ENCODE measurements at regions not wholly inside any gene's neighbourhood (a gene's known extent, or its start where the extent isn't known, plus 50 kb on each side); places are given as distances from the start of the nearest gene placed in this dataset.

- in situ Hi-C loops (cut with MboI; ENCODE audit: low pct_unique_long_range_greater_than_20kb in 2 of 9, low sequenced_read_pairs in 9 of 9, unreplicated experiment in 9 of 9), result no loop called here
- no peak overlapping the region for H3K4me3 ChIP-seq
- H3K27ac ChIP-seq, result no peak overlapping the region
- no peak for ATAC-seq (replicated peaks in 6 of 8)
- 56 to 100% (median 79%) methylated on average over 1 to 2 of the region's 2 CpGs; no CpG with 5 or more reads in 3 of the 10 experiments for WGBS, 10 experiments
- H3K4me1 ChIP-seq (replicated peaks in 1 of 2), result no peaks in the 10 kb centered on the region
Measured at GRCh38 chr10:33573606-33574005, 239.1 kb upstream of the NRP1 start.

DNA sequence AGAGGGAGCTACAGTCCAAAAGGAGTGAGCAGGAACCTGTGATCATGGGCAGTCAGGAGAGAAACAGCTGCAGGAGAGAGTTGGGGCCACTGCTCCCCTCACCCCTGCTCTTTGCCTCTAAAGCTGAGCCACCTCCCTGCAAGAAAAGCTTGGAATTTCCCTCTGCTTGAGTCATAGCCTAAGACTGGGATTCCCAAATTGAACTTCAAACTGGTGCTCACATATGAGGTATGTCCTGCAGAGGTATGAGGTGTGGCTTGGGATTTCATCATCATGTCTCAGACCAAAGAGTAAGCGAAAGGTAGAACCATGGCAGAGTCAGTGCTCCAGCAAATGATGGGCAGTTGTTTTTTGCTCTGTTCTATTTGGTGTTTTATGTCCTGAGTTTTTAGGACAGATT, 237.1 kb upstream of the NRP1 start:
- Histone ChIP-seq H3K4me3 (no peak overlapping the region), H3K4me1 (replicated peaks in 1 of 2) (no peaks in the 10 kb centered on the region), H3K27ac (no peak overlapping the region)
- 88 to 100% (median 100%) methylated on average over 1 of the region's 1 CpG; no CpG with 5 or more reads in 6 of the 10 experiments for WGBS, 10 experiments
- in situ Hi-C loops (cut with MboI; ENCODE audit: low pct_unique_long_range_greater_than_20kb in 2 of 9, low sequenced_read_pairs in 9 of 9, unreplicated experiment in 9 of 9), result no loop called here
- ATAC-seq (replicated peaks in 6 of 8), result no peak

GRCh38 chr10:33570495-33570894, 236.0 kb upstream of the NRP1 start:
- peaks cover 4 to 6% of the 10 kb centered on the region in 2 donors for H3K4me1 ChIP-seq (replicated peaks in 1 of 2)
- no peak for ATAC-seq (replicated peaks in 6 of 8)
- in situ Hi-C loops (cut with MboI; ENCODE audit: low pct_unique_long_range_greater_than_20kb in 2 of 9, low sequenced_read_pairs in 9 of 9, unreplicated experiment in 9 of 9), result no loop called here
- 46 to 100% (median 83%) methylated on average over 1 to 3 of the region's 3 CpGs; no CpG with 5 or more reads in 2 of the 10 experiments for WGBS, 10 experiments
- no peak overlapping the region for H3K27ac ChIP-seq
- H3K4me3 ChIP-seq, result no peak overlapping the region

GRCh38 chr10:33569702-33570101, 235.2 kb upstream of the NRP1 start:
- in situ Hi-C loops (cut with MboI; ENCODE audit: low pct_unique_long_range_greater_than_20kb in 2 of 9, low sequenced_read_pairs in 9 of 9, unreplicated experiment in 9 of 9), result no loop called here
- H3K4me3 ChIP-seq, result no peak overlapping the region
- H3K4me1 ChIP-seq (replicated peaks in 1 of 2), result peaks cover 4 to 6% of the 10 kb centered on the region in 2 donors
- no peak for ATAC-seq (replicated peaks in 6 of 8)
- no peak overlapping the region for H3K27ac ChIP-seq
- 20 to 100% (median 92%) methylated on average over 1 of the region's 1 CpG; no CpG with 5 or more reads in 6 of the 10 experiments for WGBS, 10 experiments

DNA sequence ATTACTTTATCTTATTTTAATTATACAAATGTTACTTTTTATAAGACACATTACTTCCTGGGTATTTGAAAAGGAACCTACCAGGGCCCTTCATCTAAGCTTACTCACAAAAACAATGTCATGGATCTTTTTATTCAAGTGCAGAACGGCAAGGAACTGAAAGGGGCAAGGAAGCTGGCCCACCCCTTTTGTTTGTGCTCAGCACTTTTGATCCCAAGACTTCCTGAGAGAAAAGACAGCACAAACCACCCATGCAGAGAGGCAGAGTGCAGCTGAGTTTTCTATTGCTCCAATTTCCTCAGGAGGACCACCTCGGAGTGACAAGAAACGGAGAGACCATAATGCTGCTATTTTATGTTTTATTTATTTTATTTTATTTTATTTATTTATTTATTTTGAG, 232.0 kb upstream of the NRP1 start:
- peaks cover 4 to 6% of the 10 kb centered on the region in 2 donors for H3K4me1 ChIP-seq (replicated peaks in 1 of 2)
- no peak overlapping the region for H3K27ac ChIP-seq
- no peak for ATAC-seq (replicated peaks in 6 of 8)
- in situ Hi-C loops (cut with MboI; ENCODE audit: low pct_unique_long_range_greater_than_20kb in 2 of 9, low sequenced_read_pairs in 9 of 9, unreplicated experiment in 9 of 9), result no loop called here
- 0 to 83% (median 56%) methylated on average over 1 to 3 of the region's 3 CpGs for WGBS, 10 experiments
- no peak overlapping the region for H3K4me3 ChIP-seq

DNA sequence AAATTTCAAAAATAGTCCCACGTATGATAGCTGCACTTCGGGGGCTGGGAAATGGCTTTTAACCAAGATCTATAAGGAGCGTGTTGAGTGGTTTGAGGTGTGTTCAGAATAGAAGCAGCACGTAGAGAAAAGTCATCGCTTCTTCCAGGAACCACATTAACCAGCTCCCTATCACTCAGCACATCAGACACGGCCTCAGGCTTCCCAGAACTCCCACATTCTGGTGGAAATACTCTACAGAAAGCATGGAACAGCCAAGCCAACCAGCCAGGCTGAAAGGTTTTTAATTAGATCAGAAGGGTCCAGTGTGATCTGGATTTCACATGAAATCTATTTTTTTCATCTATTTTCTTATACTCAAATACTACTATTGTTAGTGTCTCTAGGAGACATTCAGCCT, 231.5 kb upstream of the NRP1 start:
- Histone ChIP-seq H3K27ac (peak overlapping the region in 1 of 2 donors; percentile 43), H3K4me1 (replicated peaks in 1 of 2) (peaks cover 4 to 6% of the 10 kb centered on the region in 2 donors), H3K4me3 (no peak overlapping the region)
- 39 to 92% (median 80%) methylated on average over 1 to 6 of the region's 6 CpGs; no CpG with 5 or more reads in 3 of the 10 experiments for WGBS, 10 experiments
- ATAC-seq (replicated peaks in 6 of 8), result peak in 2 of 8 experiments; percentile 26 to 43
- in situ Hi-C loops (cut with MboI; ENCODE audit: low pct_unique_long_range_greater_than_20kb in 2 of 9, low sequenced_read_pairs in 9 of 9, unreplicated experiment in 9 of 9), result no loop called here

- Histone ChIP-seq H3K4me3 (no peak overlapping the region), H3K4me1 (replicated peaks in 1 of 2) (peaks cover 4 to 6% of the 10 kb centered on the region in 2 donors), H3K27ac (no peak overlapping the region)
- in situ Hi-C loops (cut with MboI; ENCODE audit: low pct_unique_long_range_greater_than_20kb in 2 of 9, low sequenced_read_pairs in 9 of 9, unreplicated experiment in 9 of 9), result no loop called here
- no peak for ATAC-seq (replicated peaks in 6 of 8)
Measured at GRCh38 chr10:33565231-33565630, 230.8 kb upstream of the NRP1 start.

- peak in 3 of 8 experiments; percentile 64 to 100 (median 97) for ATAC-seq (replicated peaks in 6 of 8)
- no peak overlapping the region for H3K4me3 ChIP-seq
- H3K27ac ChIP-seq, result no peak overlapping the region
- 0 to 100% (median 84%) methylated on average over 1 to 4 of the region's 4 CpGs; no CpG with 5 or more reads in 2 of the 10 experiments for WGBS, 10 experiments
- H3K4me1 ChIP-seq (replicated peaks in 1 of 2), result peaks cover 15 to 16% of the 10 kb centered on the region in 2 donors
- in situ Hi-C loops (cut with MboI; ENCODE audit: low pct_unique_long_range_greater_than_20kb in 2 of 9, low sequenced_read_pairs in 9 of 9, unreplicated experiment in 9 of 9), result no loop called here
Measured at GRCh38 chr10:33559105-33559504, 224.6 kb upstream of the NRP1 start.

DNA sequence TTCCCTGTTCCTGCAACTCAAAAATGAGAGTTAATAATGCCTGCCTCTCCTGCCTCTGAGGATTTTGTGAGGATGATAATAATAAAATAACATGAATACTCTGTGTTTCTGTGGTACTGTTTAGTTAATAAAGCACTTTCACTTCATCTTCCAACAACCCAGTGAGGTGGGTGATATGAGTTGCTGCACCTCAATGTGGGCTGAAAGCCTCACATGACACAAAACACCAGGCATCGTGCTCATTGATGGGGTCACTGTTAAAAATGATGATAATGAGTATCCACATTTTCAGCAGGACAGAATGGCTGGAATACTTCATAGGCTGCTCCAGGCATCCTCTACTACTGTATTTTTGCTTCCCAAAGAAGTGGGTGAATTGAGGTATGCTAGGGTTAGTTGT, 222.8 kb upstream of the NRP1 start:
- WGBS, 10 experiments, result 78 to 100% (median 95%) methylated on average over 1 of the region's 1 CpG; no CpG with 5 or more reads in 6 of the 10 experiments
- no peak overlapping the region for H3K4me3 ChIP-seq
- H3K4me1 ChIP-seq (replicated peaks in 1 of 2), result peaks cover 25 to 28% of the 10 kb centered on the region in 2 donors
- no peak overlapping the region for H3K27ac ChIP-seq
- in situ Hi-C loops (cut with MboI; ENCODE audit: low pct_unique_long_range_greater_than_20kb in 2 of 9, low sequenced_read_pairs in 9 of 9, unreplicated experiment in 9 of 9), result no loop called here
- no peak for ATAC-seq (replicated peaks in 6 of 8)

DNA sequence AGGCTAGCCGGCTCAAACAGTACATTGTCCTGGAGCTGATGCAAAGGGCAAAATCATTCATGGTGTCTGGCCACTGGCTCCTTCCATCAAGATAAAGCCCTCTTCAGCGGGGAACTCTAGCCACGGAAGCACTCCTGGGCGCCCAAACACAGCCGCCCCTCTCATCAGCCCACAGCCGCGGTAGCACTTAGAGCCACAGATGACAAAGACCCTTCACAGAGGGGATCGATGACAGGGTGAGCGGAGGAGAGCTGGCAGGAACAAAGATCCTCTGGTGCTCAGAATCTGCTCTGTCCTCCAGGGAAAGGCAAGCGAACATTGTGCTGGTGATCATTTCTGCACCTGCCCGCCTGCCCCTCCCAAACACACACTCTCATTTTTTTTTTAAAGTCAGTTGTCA, 222.2 kb upstream of the NRP1 start:
- in situ Hi-C loops (cut with MboI; ENCODE audit: low pct_unique_long_range_greater_than_20kb in 2 of 9, low sequenced_read_pairs in 9 of 9, unreplicated experiment in 9 of 9), result no loop called here

GRCh38 chr10:33556103-33556502, 221.6 kb upstream of the NRP1 start:
- 83% methylated on average over 1 of the region's 1 CpG; no CpG with 5 or more reads in 9 of the 10 experiments for WGBS, 10 experiments
- H3K4me1 ChIP-seq (replicated peaks in 1 of 2), result peaks cover 25 to 28% of the 10 kb centered on the region in 2 donors
- no peak overlapping the region for H3K27ac ChIP-seq
- no peak overlapping the region for H3K4me3 ChIP-seq
- in situ Hi-C loops (cut with MboI; ENCODE audit: low pct_unique_long_range_greater_than_20kb in 2 of 9, low sequenced_read_pairs in 9 of 9, unreplicated experiment in 9 of 9), result no loop called here
- no peak for ATAC-seq (replicated peaks in 6 of 8)

More for the DNA sequence above, 222.2 kb upstream of the NRP1 start:
- Histone ChIP-seq H3K27ac (peak overlapping the region; percentile 27 to 59), H3K4me3 (no peak overlapping the region), H3K4me1 (replicated peaks in 1 of 2) (peaks cover 25 to 28% of the 10 kb centered on the region in 2 donors)
- WGBS, 10 experiments, result 27 to 100% (median 90%) methylated on average over 1 to 11 of the region's 11 CpGs; no CpG with 5 or more reads in 3 of the 10 experiments
- ATAC-seq (replicated peaks in 6 of 8), result peak in 5 of 8 experiments; percentile 69 to 79 (median 74)

DNA sequence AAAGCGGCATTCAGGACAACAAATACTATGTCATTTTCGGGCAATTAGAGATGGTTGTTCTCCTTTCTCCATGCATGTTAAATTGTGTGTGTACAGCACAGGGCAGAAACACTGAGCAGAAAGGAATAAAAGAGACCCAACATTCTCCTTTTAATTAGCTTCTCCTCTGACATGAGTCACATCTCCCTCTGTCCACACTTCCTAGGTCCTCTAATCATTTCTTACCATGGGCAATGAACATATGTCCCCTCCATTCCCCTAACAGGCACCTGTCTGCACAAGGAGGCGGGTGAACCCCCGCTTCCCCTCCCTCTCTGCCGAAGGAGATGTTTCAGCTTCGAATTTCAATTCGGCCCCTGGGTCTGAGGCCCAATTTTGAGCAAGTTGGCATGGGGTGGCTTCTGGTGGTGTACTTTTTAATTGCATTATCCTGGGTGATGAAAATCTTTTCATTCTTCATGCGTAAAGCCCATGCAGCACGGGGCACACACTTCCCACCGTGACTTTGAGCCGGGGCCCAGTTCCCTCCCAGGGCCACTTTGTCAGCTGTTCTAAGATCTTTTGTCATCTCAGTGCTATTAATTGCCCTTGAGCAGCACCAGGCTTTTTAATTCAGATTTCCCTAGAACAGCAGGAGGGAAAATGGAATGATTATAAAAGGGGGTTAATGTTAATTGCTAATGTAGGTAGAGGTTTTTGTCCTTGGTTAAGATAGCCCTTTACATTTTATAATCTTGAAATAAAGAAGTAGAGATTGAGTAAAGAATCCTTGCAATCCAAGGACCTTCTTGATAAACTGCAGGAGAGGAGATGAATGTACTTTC, 219.5 kb upstream of the NRP1 start:
- H3K4me1 ChIP-seq (replicated peaks in 1 of 2), result peaks cover 25 to 28% of the 10 kb centered on the region in 2 donors
- H3K27ac ChIP-seq, result no peak overlapping the region
- in situ Hi-C loops (cut with MboI; ENCODE audit: low pct_unique_long_range_greater_than_20kb in 2 of 9, low sequenced_read_pairs in 9 of 9, unreplicated experiment in 9 of 9), result no loop called here
- peak in 5 of 8 experiments; percentile 62 to 78 (median 77) for ATAC-seq (replicated peaks in 6 of 8)
- H3K4me3 ChIP-seq, result no peak overlapping the region
- 7 to 100% (median 79%) methylated on average over 1 to 8 of the region's 11 CpGs; no CpG with 5 or more reads in 4 of the 10 experiments for WGBS, 10 experiments

- H3K4me3 ChIP-seq, result no peak overlapping the region
- no peak for ATAC-seq (replicated peaks in 6 of 8)
- H3K4me1 ChIP-seq (replicated peaks in 1 of 2), result peaks cover 24 to 26% of the 10 kb centered on the region in 2 donors
- WGBS, 10 experiments, result 50 to 100% (median 83%) methylated on average over 1 to 4 of the region's 4 CpGs; no CpG with 5 or more reads in 1 of the 10 experiments
- in situ Hi-C loops (cut with MboI; ENCODE audit: low pct_unique_long_range_greater_than_20kb in 2 of 9, low sequenced_read_pairs in 9 of 9, unreplicated experiment in 9 of 9), result no loop called here
- H3K27ac ChIP-seq, result no peak overlapping the region
Measured at GRCh38 chr10:33552290-33552689, 217.8 kb upstream of the NRP1 start.
